ENCODE measurements at regions not wholly inside any gene's neighbourhood (a gene's known extent, or its start where the extent isn't known, plus 50 kb on each side); places are given as distances from the start of the nearest gene placed in this dataset.

- no peak for TF ChIP-seq CTCF (IDR thresholded peaks at IDR 0.05)
- TF ChIP-seq POLR2AphosphoS5 (IDR thresholded peaks at IDR 0.05; ENCODE audit: low read depth, low read length): no peak
- TF ChIP-seq SIN3A (IDR thresholded peaks at IDR 0.05; ENCODE audit: borderline replicate concordance, insufficient read depth, low read depth, low read length): no peak
Measured at GRCh38 chr5:6850106-6850432, 136.8 kb downstream of the TENT4A start.

All from Panc1 (cell line).